Femur (tissue), 1 donor: ENCODE measurements at regions not wholly inside any gene's neighbourhood (a gene's known extent, or its start where the extent isn't known, plus 50 kb on each side); places are given as distances from the start of the nearest gene placed in this dataset.
"Not testable (repeated sequence)": the region's sequence is repeated elsewhere in the genome, so short reads cannot be mapped to it uniquely, and the experiment has no call there.

ENCODE experiments used
- DNase-seq: peaks from one replicate; pipeline ENCODE4 v3.0.0-alpha.2; 2017

- no peak for DNase-seq
These were observed 90.9 kb upstream of the RUNX3 start for GRCh38 chr1:25020851-25021590.

DNA sequence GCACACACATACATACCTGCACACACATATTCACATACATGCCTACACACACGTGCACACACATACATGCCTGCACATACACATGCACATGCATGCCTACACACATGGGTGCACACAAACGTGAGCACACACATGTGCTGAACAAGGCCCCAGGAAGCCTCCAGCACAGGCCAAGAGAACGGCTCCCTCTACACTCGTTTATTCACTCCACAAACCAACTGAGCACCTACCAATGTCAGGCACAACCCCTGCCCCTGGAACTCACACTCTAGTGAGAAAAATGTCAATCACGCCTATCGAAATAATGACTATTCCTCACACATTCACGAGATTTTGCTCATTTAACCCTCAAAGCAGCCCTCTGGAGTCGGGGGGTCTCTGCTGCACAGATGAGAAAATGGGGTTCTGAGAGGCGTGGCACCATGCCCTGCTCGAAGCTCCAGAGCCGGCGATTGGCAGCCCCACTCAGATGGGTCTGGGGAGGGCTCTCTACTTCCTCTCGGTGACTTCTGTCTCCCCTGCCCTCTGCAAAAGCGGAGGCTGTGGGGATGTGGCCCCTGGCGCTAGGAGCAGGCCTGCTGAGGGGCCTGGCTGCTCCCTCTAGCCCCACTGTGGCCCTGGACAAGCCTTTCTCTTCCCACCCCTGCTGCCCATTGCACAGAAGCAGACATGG is 90.2 kb upstream of the RUNX3 start:
- no peak for DNase-seq

DNA sequence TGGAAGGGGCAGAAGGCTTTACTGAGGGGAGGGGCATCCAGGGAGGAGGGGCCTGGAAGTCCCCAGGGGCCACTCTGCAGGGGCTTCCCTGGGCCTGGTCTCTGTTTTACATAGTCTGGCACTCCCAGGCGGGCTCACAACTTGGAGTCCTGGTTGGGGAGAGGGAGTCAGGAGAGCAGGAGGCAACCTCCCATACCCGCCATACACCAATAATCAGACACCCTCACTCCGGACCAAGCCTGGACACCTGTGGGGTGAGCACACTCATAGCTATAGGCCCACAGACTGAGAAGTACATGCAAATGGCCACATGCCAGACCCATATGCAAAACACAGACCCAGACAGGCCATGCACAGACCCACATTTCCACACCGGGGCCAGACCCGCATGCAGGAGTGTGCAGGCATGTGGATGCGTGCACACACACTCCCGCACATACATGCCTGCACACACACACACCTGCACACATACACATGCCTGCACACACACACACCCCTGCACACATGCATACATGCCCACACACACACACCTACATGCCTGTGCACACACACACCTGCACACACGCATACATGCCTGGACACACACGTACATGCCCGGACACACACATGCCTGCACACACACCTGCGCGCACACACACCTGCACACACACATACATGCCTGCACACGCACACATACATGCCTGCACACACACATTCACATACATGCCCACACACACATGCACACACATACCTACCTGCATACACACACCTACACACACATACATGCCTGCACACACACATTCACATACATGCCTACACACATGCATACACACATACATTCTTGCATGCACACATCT is 89.5 kb upstream of the RUNX3 start:
- no peak for DNase-seq

DNA sequence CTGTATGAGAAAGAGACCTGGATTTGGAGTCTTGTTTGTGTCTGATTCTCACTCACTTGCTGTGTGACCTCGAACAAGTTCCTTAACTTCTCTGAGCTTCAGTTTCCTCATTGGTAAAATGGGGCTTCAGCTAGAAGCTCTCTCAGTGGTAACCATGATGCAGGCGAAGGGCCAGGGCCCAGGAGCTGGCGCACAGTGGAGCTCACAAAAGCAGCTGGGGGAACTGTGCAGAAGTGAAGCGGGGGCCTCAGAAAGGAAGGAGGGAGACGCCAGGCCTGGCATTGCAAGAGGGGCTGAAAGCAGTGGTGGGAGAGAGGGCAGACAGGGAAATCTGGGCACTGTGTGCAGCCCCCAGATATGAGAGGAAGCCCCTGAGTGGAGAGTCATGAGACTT is 88.9 kb upstream of the RUNX3 start:
- no peak for DNase-seq

DNA sequence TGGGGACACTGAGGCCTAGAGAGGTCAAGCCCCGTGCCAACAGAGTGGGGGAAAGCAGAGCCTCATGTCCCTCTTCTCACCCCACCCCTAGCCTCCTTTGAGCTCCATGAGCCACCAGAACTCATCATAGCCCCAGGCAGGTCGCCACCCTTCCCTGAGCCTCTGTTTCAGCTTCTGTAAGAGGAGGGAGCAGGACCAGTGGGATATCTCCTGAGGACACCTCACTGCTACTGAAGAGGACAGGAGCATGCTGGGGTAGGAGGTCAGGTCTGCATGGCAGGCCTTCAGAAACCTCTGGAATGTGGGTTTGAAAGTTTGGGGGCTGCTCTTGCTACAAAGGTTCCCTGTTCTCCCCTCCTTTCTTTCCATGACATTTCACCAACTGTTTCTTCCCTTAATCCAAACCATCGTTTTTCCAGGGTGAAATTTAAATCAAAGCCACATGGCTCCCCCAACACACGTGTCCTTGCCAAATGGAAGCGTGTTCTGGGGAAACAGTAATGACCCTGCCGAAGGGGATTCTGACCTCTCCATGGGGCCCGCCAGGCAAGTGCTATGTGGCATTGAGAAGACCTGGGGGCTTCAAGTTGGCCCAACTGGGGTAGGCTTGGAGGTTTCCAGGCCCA is 88.1 kb upstream of the RUNX3 start:
- no peak for DNase-seq

- DNase-seq, result no peak
These were observed 87.5 kb upstream of the RUNX3 start for GRCh38 chr1:25017436-25018109.

GRCh38 chr1:25012966-25013962 is 83.2 kb upstream of the RUNX3 start:
- DNase-seq, result no peak

DNA sequence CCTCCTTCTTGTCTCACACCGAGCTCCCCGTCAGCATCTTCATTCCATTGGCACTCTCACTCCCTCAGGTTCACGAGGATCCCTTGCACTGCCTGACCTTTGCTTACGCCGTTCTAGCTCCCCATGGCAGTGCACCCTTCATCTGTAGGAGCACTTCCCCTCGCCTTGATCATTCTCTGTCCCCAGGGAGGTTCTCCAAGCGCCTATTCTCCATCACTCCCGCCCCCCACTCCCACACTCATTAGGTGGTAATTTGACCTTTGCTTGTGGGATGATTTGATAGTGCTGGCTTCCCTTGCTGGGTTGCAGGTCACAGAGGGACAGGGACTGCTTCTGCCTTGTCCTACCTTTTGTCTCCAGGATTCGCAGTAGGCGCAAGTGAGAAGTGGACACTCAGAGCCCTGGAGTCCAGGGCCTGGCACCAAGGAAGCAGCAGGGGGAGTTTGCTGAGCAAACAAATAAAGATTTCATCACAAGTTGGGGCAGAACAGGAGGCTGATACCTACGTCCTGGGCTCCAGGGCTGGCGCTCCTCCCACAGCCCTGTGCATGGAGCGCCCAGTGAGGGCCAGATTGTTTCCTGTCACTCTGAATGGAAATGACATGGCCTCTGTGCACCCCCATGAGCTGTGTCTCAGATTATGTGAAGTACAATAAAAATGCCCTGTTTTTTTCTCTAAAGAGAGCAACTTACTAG is 82.0 kb upstream of the RUNX3 start:
- DNase-seq, result no peak

GRCh38 chr1:25011275-25011674 is 81.2 kb upstream of the RUNX3 start:
- DNase-seq, result no peak

DNA sequence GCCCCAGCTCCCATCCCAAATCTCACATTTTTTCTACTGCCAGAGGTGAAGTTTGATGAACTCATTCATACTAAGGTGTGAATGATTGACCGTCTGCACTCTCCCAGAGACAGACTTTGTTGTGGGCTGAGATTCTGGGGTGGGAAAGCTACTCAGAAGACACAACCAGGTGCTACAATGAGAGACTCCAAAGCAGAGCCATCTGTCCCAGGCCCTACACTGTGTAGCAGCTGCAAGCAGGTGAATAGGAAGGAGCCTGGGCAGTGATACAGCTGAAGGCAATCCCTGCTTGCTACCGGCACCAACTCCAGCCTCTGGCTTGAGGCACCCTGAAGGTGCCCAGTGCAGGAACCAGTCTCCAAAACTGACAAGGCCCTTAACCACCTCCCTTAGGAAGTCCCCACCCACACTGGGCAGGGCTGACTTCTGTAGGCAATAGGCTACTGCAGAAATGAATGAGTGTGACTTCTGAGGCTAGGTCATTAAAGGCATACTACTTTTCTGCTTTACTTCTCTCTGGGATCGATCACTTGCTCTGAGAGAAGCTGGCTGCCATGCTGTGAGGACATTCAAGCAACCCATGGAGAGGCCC is 79.7 kb upstream of the RUNX3 start:
- DNase-seq, result no peak

DNA sequence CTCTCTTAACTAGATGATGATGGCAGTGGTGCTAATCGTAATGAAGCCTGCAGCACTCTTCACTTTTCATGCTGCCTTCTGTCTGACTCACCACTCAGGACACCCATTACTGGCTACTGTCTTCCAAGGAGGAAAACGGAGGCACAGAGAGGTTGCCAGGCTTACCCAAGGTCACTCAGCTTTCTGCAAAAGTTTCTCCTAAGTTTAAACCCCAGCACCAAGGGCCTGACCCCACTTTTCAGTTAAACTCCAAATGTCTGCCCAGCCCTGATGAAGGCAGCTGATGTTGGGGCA is 78.1 kb upstream of the RUNX3 start:
- no peak for DNase-seq

DNA sequence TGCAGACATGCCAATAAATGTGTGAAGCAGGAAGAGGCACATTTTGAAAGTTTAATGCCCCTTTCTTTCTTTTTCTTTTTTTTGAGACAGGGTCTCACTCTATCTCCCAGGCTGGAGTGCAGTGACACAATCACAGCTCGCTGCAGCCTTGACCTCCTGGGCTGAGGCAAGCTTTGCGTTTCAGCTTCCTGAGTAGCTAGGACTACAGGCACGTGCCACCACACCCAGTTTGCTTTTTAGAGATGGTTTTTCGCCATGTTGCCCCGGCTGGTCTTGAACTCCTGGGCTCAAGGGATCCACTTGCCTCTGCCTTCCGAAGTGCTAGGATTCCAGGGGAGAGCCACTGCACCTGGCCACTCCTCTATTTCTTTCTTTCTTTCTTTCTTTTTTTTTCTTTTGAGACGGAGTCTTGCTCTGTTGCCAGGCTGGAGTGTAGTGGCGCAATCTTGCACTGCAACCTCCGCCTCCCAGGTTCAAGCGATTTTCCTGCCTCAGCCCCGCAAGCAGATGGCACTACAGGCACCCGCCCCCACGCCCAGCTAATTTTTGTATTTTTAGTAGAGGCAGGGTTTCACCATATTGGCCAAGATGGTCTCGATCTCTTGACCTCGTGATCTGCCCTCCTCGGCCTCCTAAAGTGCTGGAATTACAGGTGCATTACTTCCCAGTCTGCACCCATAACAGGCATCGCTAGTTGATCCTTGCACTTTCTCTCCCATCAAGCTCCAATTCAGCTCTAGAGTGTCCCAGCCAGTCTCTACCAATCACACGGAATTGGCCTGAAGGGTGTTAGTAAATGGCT is 77.5 kb upstream of the RUNX3 start:
- DNase-seq, result not testable (repeated sequence)

GRCh38 chr1:25006770-25007169 is 76.7 kb upstream of the RUNX3 start:
- DNase-seq, result peak; percentile 60

DNA sequence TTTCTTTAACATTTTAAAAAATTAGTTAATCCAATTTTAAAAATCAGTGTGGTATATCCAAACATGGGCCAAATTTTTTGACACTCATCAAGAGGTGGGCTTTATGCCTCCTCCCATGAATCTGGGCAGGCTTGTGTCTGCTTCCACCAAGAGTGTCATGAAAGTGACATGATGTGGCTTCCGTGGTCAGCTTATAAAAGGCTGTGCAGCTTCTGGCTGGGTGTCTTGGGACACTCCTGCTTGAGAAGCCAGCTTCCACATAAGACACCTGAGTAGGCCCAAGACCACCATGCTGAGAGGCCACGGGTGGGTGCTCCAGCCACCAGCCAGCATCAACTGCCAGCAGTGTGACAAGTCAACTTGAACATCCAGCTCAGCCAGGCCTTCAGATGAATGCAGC is 74.3 kb upstream of the RUNX3 start:
- no peak for DNase-seq

- no peak for DNase-seq
These were observed 73.5 kb upstream of the RUNX3 start for GRCh38 chr1:25003457-25004190.

- DNase-seq, result no peak
These were observed 72.9 kb upstream of the RUNX3 start for GRCh38 chr1:25003000-25003399.

DNA sequence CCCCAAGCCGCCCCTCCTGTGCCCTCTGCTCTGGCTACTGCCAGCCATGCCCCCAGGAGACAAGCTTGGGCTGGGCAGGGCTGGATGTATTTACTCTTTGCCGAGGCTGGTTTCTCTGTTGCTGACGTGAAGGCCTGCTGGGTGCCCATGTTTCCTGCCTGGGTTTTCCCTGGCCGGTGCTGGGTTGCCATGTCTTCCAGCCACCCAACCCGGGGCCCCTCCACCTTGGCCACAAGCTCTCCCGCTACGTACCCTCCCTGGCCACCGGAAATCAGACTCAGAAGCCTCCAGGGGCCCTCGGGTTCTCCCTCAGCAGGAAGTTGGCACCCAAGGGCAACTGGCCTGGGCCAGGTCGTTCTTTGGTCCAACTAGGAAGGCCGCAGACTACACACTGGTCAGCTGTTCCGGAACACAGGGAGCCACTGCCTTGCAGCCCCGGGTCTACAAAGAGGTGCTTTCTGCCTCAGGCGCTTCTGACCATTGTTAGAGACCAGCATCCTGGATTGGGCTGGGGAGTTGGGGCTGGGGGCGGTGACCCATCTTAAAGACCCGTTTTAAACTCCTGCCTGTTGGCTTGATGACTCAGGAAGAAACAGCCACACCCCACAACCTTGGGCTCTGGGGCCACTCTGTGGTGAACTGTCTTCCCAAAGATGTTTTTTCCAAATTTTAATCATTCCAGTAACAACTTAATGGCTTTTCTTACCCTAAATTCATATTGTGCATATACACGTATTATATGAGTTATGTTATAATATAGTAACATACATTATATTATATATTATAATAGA is 71.2 kb upstream of the RUNX3 start:
- no peak for DNase-seq

DNA sequence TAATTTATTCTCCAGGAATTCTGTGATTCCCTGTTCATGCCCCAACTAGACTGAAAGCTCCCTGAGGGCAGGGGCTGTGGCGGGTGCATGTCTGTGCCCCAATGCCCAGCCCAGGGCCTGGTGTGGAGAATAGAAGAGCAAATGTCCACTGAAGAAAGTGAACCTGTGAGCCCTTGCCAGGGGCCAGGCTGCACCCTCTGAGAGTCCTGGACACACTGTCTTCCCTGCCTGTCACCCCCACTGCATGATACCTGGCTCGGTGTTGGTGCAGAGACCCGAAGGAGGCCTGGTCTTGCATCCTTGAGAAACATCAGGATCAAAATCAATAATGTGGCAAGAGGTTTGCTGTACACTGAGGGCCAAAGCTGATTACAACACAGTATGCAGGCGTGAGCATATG is 69.8 kb upstream of the RUNX3 start:
- DNase-seq, result no peak
